K562 (cell line): ENCODE measurements at regions not wholly inside any gene's neighbourhood (a gene's known extent, or its start where the extent isn't known, plus 50 kb on each side); places are given as distances from the start of the nearest gene placed in this dataset.

Experiments
- ATAC-seq: fragments of 200-7000 bp; cut with Tn5 transposase; 3 replicates; pipeline ENCODE4 v1.9.1; 2020; ENCODE audit warnings: moderate library complexity
- BruUV-seq: library from RNA; stranded (reverse); fragments of 400-500 nt; replicated peaks from 2 replicates; lab custom pipeline; 2021; lab: Mats Ljungman, UMichigan
- CTCF ChIA-PET: fragments of 300-600 bp; formaldehyde crosslinking; extraction: SDS; loops from one replicate; lab custom pipeline; 2021; ENCODE audit warnings: low intra/inter-chr PET ratio; lab: Yijun Ruan, JAX
- POLR2A ChIA-PET: fragments of 300-600, 350-650 bp; sonication (Branson Sonifier 250); formaldehyde crosslinking; extraction: SDS; loops from one replicate; lab custom pipeline; 2021; ENCODE audit warnings: antibody characterized with exemption, inconsistent platforms; lab: Yijun Ruan, JAX
- DNase-seq, 4 experiments: peaks; one replicate each; pipeline versions ENCODE4 v3.0.0 to v3.0.0-alpha.2; 2011 to 2018; ENCODE audit warnings: low spot score in 3 of 4, mixed read lengths in 3 of 4; ENCODE audit errors: extremely low read depth in 1 of 4
- FAIRE-seq: peaks from 2 replicates; lab custom pipeline; 2011; peaks lifted over from hg19 to GRCh38; lab: Jason Lieb, UNC
- H2AFZ ChIP-seq: 2 replicates; pipeline ENCODE4 v1.6.0; 2011; ENCODE audit warnings: low read depth, low read length, control low read depth, inconsistent platforms
- H3K27ac ChIP-seq: fragments of 200-600 bp; 3 replicates; pipeline ENCODE4 v1.8.0; 2011; ENCODE audit warnings: low read depth, mild to moderate bottlenecking, control low read depth, inconsistent platforms, low read length, moderate library complexity, mixed read lengths; ENCODE audit errors: extremely low read depth
- H3K27me3 ChIP-seq, 2 experiments: fragments of 300-600 bp in 1 of 2; 2 replicates in 1 of 2; 3 replicates in 1 of 2; pipeline versions ENCODE4 v1.6.0 to v1.8.0; 2011; ENCODE audit warnings: inconsistent platforms in 2 of 2, low read length in 2 of 2, mild to moderate bottlenecking in 1 of 2, mixed read lengths in 1 of 2, moderate library complexity in 1 of 2; ENCODE audit not compliant: control insufficient read depth in 2 of 2, insufficient read depth in 2 of 2
- H3K36me3 ChIP-seq: fragments of 300-600 bp; 3 replicates; pipeline ENCODE4 v1.8.0; 2011; ENCODE audit warnings: mild to moderate bottlenecking, low read length, inconsistent platforms; ENCODE audit not compliant: control insufficient read depth, insufficient read depth
- H3K4me1 ChIP-seq, 2 experiments: fragments of 200-600 bp in 1 of 2; replicated peaks in 1 of 2; 2 replicates in 1 of 2; 3 replicates in 1 of 2; pipeline versions ENCODE4 v1.5.1 to v1.8.0; 2011; ENCODE audit warnings: inconsistent platforms in 2 of 2, low read length in 2 of 2, mild to moderate bottlenecking in 1 of 2, mixed read lengths in 1 of 2, moderate library complexity in 1 of 2; ENCODE audit not compliant: control insufficient read depth in 2 of 2, insufficient read depth in 2 of 2
- H3K4me2 ChIP-seq: 2 replicates; pipeline ENCODE4 v1.6.1; 2011; ENCODE audit warnings: low read length, control low read depth, inconsistent platforms, mixed read lengths; ENCODE audit not compliant: insufficient read depth
- H3K4me3 ChIP-seq: fragments of 200-600 bp; sonication (generic), shearing (Covaris generic); 2 replicates; pipeline ENCODE4 v1.5.1; 2016; ENCODE audit warnings: control low read depth, inconsistent platforms
- H3K79me2 ChIP-seq: fragments of 200-600 bp; 3 replicates; pipeline ENCODE4 v1.8.0; 2011; ENCODE audit warnings: low read length, inconsistent platforms; ENCODE audit not compliant: control insufficient read depth, insufficient read depth
- H3K9ac ChIP-seq, 2 experiments: 2 replicates each; pipeline versions ENCODE4 v1.6.0 to v1.6.1; 2011; ENCODE audit warnings: low read depth in 2 of 2, low read length in 2 of 2, control low read depth in 1 of 2, inconsistent platforms in 1 of 2, mild to moderate bottlenecking in 1 of 2, mixed read lengths in 1 of 2; ENCODE audit not compliant: insufficient read depth in 1 of 2
- H3K9me1 ChIP-seq: one replicate; pipeline ENCODE4 v1.6.0; 2011; ENCODE audit warnings: inconsistent platforms, mild to moderate bottlenecking, low read length, moderate library complexity; ENCODE audit not compliant: control insufficient read depth, insufficient read depth
- H3K9me3 ChIP-seq: replicated peaks from 2 replicates; pipeline ENCODE4 v1.5.1; 2011; ENCODE audit warnings: low read depth, low read length, inconsistent platforms; ENCODE audit not compliant: control insufficient read depth, insufficient read depth
- H4K20me1 ChIP-seq: replicated peaks from 2 replicates; pipeline ENCODE4 v1.6.1; 2011; ENCODE audit warnings: low read length, inconsistent platforms, mixed read lengths; ENCODE audit not compliant: control insufficient read depth, insufficient read depth
- CCNT2 ChIP-seq: IDR thresholded peaks from 2 replicates; pipeline ENCODE4 v1.6.1; 2011; ENCODE audit warnings: borderline replicate concordance, low read depth, mild to moderate bottlenecking, moderate library complexity, mixed read lengths, low read length; ENCODE audit not compliant: insufficient read length; ENCODE audit errors: extremely low read depth
- EP400 ChIP-seq: fragments of 450-650 bp; IDR thresholded peaks from 2 replicates; pipeline ENCODE4 v1.6.1; 2017; ENCODE audit warnings: antibody characterized with exemption, mild to moderate bottlenecking, moderate library complexity
- HDAC8 ChIP-seq: fragments of 450-650 bp; IDR thresholded peaks from 2 replicates; pipeline ENCODE4 v1.6.1; 2016; ENCODE audit warnings: mild to moderate bottlenecking, missing genetic modification characterization, moderate library complexity, missing compliant biosample characterization
- KDM4B ChIP-seq, 2 experiments: fragments of 450-650 bp in 1 of 2; sonication (generic) in 1 of 2; IDR thresholded peaks; 2 replicates each; pipeline ENCODE4 v1.6.1; 2016 to 2017; ENCODE audit warnings: borderline replicate concordance in 2 of 2, antibody characterized with exemption in 1 of 2, low read depth in 1 of 2, mild to moderate bottlenecking in 1 of 2
- MCM5 ChIP-seq: fragments of 450-650 bp; IDR thresholded peaks from 2 replicates; pipeline ENCODE4 v1.6.1; 2016; ENCODE audit warnings: low read depth
- MTA2 ChIP-seq: fragments of 450-650 bp; IDR thresholded peaks from 2 replicates; pipeline ENCODE4 v1.6.1; 2016; ENCODE audit warnings: low read depth
- NR1H2 ChIP-seq: sonication (generic); formaldehyde crosslinking; IDR thresholded peaks from 2 replicates; pipeline ENCODE4 v1.4.0; 2020; ENCODE audit warnings: mild to moderate bottlenecking, missing genetic modification reagents
- NR3C1 ChIP-seq: sonication (generic); formaldehyde crosslinking; IDR thresholded peaks from 2 replicates; pipeline ENCODE4 v1.8.1; 2022; ENCODE audit warnings: missing genetic modification reagents
- POLR2H ChIP-seq: IDR thresholded peaks from 2 replicates; pipeline ENCODE4 v1.6.1; 2016; ENCODE audit warnings: missing genetic modification characterization, low read depth, mild to moderate bottlenecking, control low read depth, missing compliant biosample characterization, moderate library complexity
- POLR3G ChIP-seq: IDR thresholded peaks from 2 replicates; pipeline ENCODE4 v1.6.1; 2011; ENCODE audit not compliant: insufficient read length, insufficient replicate concordance; ENCODE audit errors: extremely low read depth
- RFX7 ChIP-seq: fragments of 250-450 bp; sonication (Bioruptor Pico); IDR thresholded peaks from 2 replicates; pipeline ENCODE4 v1.5.1; 2021; ENCODE audit warnings: mild to moderate bottlenecking
- XRCC4 ChIP-seq: IDR thresholded peaks from one replicate; pipeline ENCODE4 v1.6.1; 2011; ENCODE audit not compliant: insufficient read depth, insufficient read length; ENCODE audit errors: extremely low read depth
- ZBED1 ChIP-seq: IDR thresholded peaks from 2 replicates; pipeline ENCODE4 v1.6.1; 2014
- ZNF165 ChIP-seq: fragments of 250-450 bp; sonication (Bioruptor Pico); IDR thresholded peaks from 2 replicates; pipeline ENCODE4 v1.4.0; 2020; ENCODE audit warnings: borderline replicate concordance
- ZNF583 ChIP-seq: fragments of 250-450 bp; sonication (Bioruptor Pico); IDR thresholded peaks from 2 replicates; pipeline ENCODE4 v1.4.0; 2020
- ZNF589 ChIP-seq: fragments of 200-800 bp; sonication (Bioruptor generic); IDR thresholded peaks from 2 replicates; pipeline ENCODE4 v1.6.1; 2016; ENCODE audit warnings: low read depth, missing genetic modification characterization, missing compliant biosample characterization
- ZSCAN29 ChIP-seq: fragments of 450-650 bp; IDR thresholded peaks from 2 replicates; pipeline ENCODE4 v1.6.1; 2017
- whole genome bisulfite sequencing: fragments of 100-300 bp; shearing (Covaris generic); methylation state at CpG from one replicate; pipeline ENCODE4 v1.1.6; 2016; ENCODE audit warnings: low coverage, mixed read lengths; ENCODE audit not compliant: insufficient coverage; ENCODE audit errors: missing lambda C conversion rate; 5-methylcytosine and 5-hydroxymethylcytosine counted together
- in situ Hi-C: fragments of 300-500 bp; cut with MboI; formaldehyde crosslinking; loops from 4 replicates; pipeline ENCODE4 v1.15.0; 2018; ENCODE audit warnings: inconsistent platforms, mixed read lengths
- intact Hi-C: fragments of 100-400 bp; cut with micrococcal nuclease; formaldehyde crosslinking; loops from 2 replicates; pipeline ENCODE4 v1.14.2; 2022
- TF ChIP-seq, protein P1 (sequence below), 2 experiments: fragments of 450-650 bp; IDR thresholded peaks; 2 replicates each; pipeline ENCODE4 v1.6.1; 2016
- TF ChIP-seq, protein P2 (sequence below): fragments of 450-650 bp; formaldehyde crosslinking; IDR thresholded peaks from 2 replicates; pipeline ENCODE4 v1.4.0; 2022; ENCODE audit warnings: missing genetic modification characterization
- TF ChIP-seq, protein P3 (sequence below): sonication (generic); formaldehyde crosslinking; IDR thresholded peaks from 2 replicates; pipeline ENCODE4 v1.8.0; 2022; ENCODE audit warnings: missing genetic modification reagents, mild to moderate bottlenecking, moderate library complexity, borderline replicate concordance

DNA sequence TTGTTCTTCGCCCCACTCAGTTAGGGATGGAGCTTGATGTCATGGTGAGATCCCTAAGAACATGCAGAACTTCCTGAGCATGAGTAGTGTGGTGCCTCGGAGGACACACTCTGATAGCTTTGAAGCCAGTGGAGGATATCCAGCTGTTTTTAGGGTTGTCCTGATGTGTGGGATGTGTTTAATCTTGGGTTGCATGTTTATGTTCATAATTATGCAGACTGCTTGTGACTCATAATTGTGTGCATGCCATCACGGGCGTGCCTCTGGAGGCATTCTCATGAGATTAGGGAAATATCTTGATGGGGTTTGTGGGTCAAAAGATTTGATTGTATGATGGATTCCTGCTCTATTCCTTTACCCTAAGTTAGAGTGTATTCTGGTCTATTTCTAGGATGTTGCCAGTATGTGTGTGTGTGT is 267.4 kb upstream of the PELI2 start:
- Histone ChIP-seq H3K9ac (no peak overlapping the region), H3K27ac (no peak overlapping the region), H3K4me3 (no peak overlapping the region), H3K4me1 (no peaks in the 10 kb centered on the region), H3K79me2 (no peaks in the 10 kb centered on the region), H3K36me3 (no peaks in the 10 kb centered on the region), H3K9me3 (no peaks in the 10 kb centered on the region), H3K4me2 (no peak overlapping the region), H3K27me3 (no peaks in the 10 kb centered on the region), H2AFZ (no peak overlapping the region), H3K9me1 (no peaks in the 10 kb centered on the region), H4K20me1 (no peaks in the 10 kb centered on the region)
- no peak for DNase-seq
- 0% methylated on average over 2 of the region's 4 CpGs for WGBS
- no peak for TF ChIP-seq POLR3G
- TF ChIP-seq NR3C1 = no peak
- no peak for TF ChIP-seq HDAC8 (tag)
- no peak for TF ChIP-seq EP400
- TF ChIP-seq NR1H2 (CRISPR knock-in tag) = no peak
- TF ChIP-seq ZBED1 = no peak
- no peak for TF ChIP-seq MCM5
- no peak for TF ChIP-seq ZNF583 (CRISPR knock-in tag)
- no peak for TF ChIP-seq ZSCAN29
- no peak for TF ChIP-seq XRCC4
- TF ChIP-seq MTA2 = no peak
- TF ChIP-seq, protein P1, sequence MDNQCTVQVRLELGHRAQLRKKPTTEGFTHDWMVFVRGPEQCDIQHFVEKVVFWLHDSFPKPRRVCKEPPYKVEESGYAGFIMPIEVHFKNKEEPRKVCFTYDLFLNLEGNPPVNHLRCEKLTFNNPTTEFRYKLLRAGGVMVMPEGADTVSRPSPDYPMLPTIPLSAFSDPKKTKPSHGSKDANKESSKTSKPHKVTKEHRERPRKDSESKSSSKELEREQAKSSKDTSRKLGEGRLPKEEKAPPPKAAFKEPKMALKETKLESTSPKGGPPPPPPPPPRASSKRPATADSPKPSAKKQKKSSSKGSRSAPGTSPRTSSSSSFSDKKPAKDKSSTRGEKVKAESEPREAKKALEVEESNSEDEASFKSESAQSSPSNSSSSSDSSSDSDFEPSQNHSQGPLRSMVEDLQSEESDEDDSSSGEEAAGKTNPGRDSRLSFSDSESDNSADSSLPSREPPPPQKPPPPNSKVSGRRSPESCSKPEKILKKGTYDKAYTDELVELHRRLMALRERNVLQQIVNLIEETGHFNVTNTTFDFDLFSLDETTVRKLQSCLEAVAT (IDR thresholded peaks at IDR 0.05) = no peak
- TF ChIP-seq, protein P2, sequence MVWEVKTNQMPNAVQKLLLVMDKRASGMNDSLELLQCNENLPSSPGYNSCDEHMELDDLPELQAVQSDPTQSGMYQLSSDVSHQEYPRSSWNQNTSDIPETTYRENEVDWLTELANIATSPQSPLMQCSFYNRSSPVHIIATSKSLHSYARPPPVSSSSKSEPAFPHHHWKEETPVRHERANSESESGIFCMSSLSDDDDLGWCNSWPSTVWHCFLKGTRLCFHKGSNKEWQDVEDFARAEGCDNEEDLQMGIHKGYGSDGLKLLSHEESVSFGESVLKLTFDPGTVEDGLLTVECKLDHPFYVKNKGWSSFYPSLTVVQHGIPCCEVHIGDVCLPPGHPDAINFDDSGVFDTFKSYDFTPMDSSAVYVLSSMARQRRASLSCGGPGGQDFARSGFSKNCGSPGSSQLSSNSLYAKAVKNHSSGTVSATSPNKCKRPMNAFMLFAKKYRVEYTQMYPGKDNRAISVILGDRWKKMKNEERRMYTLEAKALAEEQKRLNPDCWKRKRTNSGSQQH (CRISPR knock-in tag) = no peak
- no peak for TF ChIP-seq KDM4B (IDR thresholded peaks at IDR 0.05; ENCODE audit: borderline replicate concordance in 2 of 2, low read depth in 1 of 2)
- no peak for TF ChIP-seq ZNF165
- no peak for TF ChIP-seq RFX7 (CRISPR knock-in tag)
- TF ChIP-seq, protein P3, sequence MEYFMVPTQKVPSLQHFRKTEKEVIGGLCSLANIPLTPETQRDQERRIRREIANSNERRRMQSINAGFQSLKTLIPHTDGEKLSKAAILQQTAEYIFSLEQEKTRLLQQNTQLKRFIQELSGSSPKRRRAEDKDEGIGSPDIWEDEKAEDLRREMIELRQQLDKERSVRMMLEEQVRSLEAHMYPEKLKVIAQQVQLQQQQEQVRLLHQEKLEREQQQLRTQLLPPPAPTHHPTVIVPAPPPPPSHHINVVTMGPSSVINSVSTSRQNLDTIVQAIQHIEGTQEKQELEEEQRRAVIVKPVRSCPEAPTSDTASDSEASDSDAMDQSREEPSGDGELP (CRISPR knock-in tag) = no peak
- TF ChIP-seq POLR2H (tag) = no peak
- no peak for TF ChIP-seq ZNF589 (CRISPR knock-in tag)
- no peak for TF ChIP-seq CCNT2
- in situ Hi-C loops (no loop called here), intact Hi-C loops (no loop called here)
- no peak for FAIRE-seq
- POLR2A ChIA-PET = no interaction called here
- CTCF ChIA-PET = no interaction called here
- no TSS peak for BruUV-seq
- no peak for ATAC-seq
